Liver (tissue), 8 donors: ENCODE measurements at regions not wholly inside any gene's neighbourhood (a gene's known extent, or its start where the extent isn't known, plus 50 kb on each side); places are given as distances from the start of the nearest gene placed in this dataset.
A peak's percentile ranks its signal among the peaks of the same experiment; 100 is the strongest.

ENCODE experiments used
- DNase-seq: peaks from one replicate; pipeline ENCODE4 v3.0.0-alpha.2; 2017; ENCODE audit warnings: low spot score
- H3K27ac ChIP-seq, 2 donors: one replicate each; pipeline ENCODE4 v1.7.0; 2013; ENCODE audit warnings: inconsistent platforms in 2 of 2, low read length in 2 of 2, control low read depth in 1 of 2, low read depth in 1 of 2, mild to moderate bottlenecking in 1 of 2
- H3K27me3 ChIP-seq, 4 donors: one replicate each; pipeline versions ENCODE4 v1.6.1 to v1.7.0; 2013; ENCODE audit warnings: low read length in 3 of 4, inconsistent platforms in 1 of 4, mild to moderate bottlenecking in 1 of 4, moderate library complexity in 1 of 4; ENCODE audit not compliant: control insufficient read depth in 4 of 4, insufficient read depth in 4 of 4
- H3K36me3 ChIP-seq, 4 donors: one replicate each; pipeline versions ENCODE4 v1.6.1 to v1.7.0; 2013; ENCODE audit warnings: low read length in 3 of 4, mild to moderate bottlenecking in 3 of 4, low read depth in 1 of 4, moderate library complexity in 1 of 4; ENCODE audit not compliant: control insufficient read depth in 4 of 4, insufficient read depth in 3 of 4
- H3K4me1 ChIP-seq, 4 donors: one replicate each; pipeline versions ENCODE4 v1.6.1 to v1.7.0; 2013; ENCODE audit warnings: low read length in 3 of 4, mild to moderate bottlenecking in 3 of 4, moderate library complexity in 1 of 4; ENCODE audit not compliant: control insufficient read depth in 4 of 4, insufficient read depth in 4 of 4
- H3K4me3 ChIP-seq, 3 donors: one replicate each; pipeline versions ENCODE4 v1.6.1 to v1.7.0; 2013; ENCODE audit warnings: low read length in 3 of 3, control low read depth in 1 of 3, low read depth in 1 of 3, mild to moderate bottlenecking in 1 of 3
- H3K9ac ChIP-seq, 2 donors: one replicate each; pipeline ENCODE4 v1.7.0; 2013; ENCODE audit warnings: low read length in 2 of 2, mild to moderate bottlenecking in 2 of 2, moderate library complexity in 2 of 2, control low read depth in 1 of 2, low read depth in 1 of 2
- H3K9me3 ChIP-seq, 4 donors: one replicate each; pipeline versions ENCODE4 v1.6.1 to v1.7.0; 2013; ENCODE audit warnings: low read length in 3 of 4; ENCODE audit not compliant: control insufficient read depth in 4 of 4
- ATF3 ChIP-seq: IDR thresholded peaks from 2 replicates; pipeline ENCODE4 v1.6.1; 2016; ENCODE audit warnings: antibody characterized with exemption
- CTCF ChIP-seq: fragments of 150-350 bp; IDR thresholded peaks from 2 replicates; pipeline ENCODE4 v1.5.1; 2017; ENCODE audit warnings: improper control_type of control experiment, low read depth, low read length; ENCODE audit not compliant: missing input control
- FOXA1 ChIP-seq: IDR thresholded peaks from 2 replicates; pipeline ENCODE4 v1.6.1; 2016; ENCODE audit warnings: antibody characterized with exemption
- FOXA2 ChIP-seq: IDR thresholded peaks from 2 replicates; pipeline ENCODE4 v1.6.1; 2016; ENCODE audit warnings: antibody characterized with exemption
- GABPA ChIP-seq, 2 donors: IDR thresholded peaks in 1 of 2; conservative IDR thresholded peaks in 1 of 2; 2 replicates each; pipeline ENCODE4 v1.6.1; 2016; ENCODE audit warnings: antibody characterized with exemption in 2 of 2, mild to moderate bottlenecking in 1 of 2, moderate library complexity in 1 of 2
- HNF4A ChIP-seq, 2 donors: conservative IDR thresholded peaks; 2 replicates each; pipeline ENCODE4 v1.6.1; 2016; ENCODE audit warnings: antibody characterized with exemption in 2 of 2, mild to moderate bottlenecking in 2 of 2
- HNF4G ChIP-seq: IDR thresholded peaks from 2 replicates; pipeline ENCODE4 v1.6.1; 2016; ENCODE audit warnings: antibody characterized with exemption
- JUND ChIP-seq, 2 donors: IDR thresholded peaks; 2 replicates each; pipeline ENCODE4 v1.6.1; 2016; ENCODE audit warnings: antibody characterized with exemption in 2 of 2
- REST ChIP-seq: IDR thresholded peaks from 2 replicates; pipeline ENCODE4 v1.6.1; 2016; ENCODE audit warnings: antibody characterized with exemption, mild to moderate bottlenecking
- SP1 ChIP-seq: IDR thresholded peaks from 2 replicates; pipeline ENCODE4 v1.6.1; 2018; ENCODE audit warnings: antibody characterized with exemption, mild to moderate bottlenecking
- TAF1 ChIP-seq: conservative IDR thresholded peaks from 2 replicates; pipeline ENCODE4 v1.6.1; 2016; ENCODE audit warnings: antibody characterized with exemption, mild to moderate bottlenecking
- YY1 ChIP-seq: IDR thresholded peaks from 2 replicates; pipeline ENCODE4 v1.6.1; 2016; ENCODE audit warnings: antibody characterized with exemption, mild to moderate bottlenecking
- ZBTB33 ChIP-seq: IDR thresholded peaks from 2 replicates; pipeline ENCODE4 v1.6.1; 2016; ENCODE audit warnings: antibody characterized with exemption
- WGBS: extraction: QIAGEN DNeasy Blood & Tissue Kit; methylation state at CpG from one replicate; pipeline ENCODE4 v1.1.7; 2013; 5-methylcytosine and 5-hydroxymethylcytosine counted together
- donor health status: healthy.
- donor health status: healthy.
- donor health status: healthy.
- donor health status: healthy.
- donor health status: healthy.

GRCh38 chr2:120540719-120541552, 194.7 kb upstream of the GLI2 start:
- 72% methylated on average over 13 of the region's 13 CpGs for WGBS
- Histone ChIP-seq H3K4me1 (peaks cover 17 to 41% (median 28%) of the 10 kb centered on the region in 4 donors), H3K36me3 (no peaks in the 10 kb centered on the region)

GRCh38 chr2:120541553-120541932, 194.1 kb upstream of the GLI2 start:
- Histone ChIP-seq H3K9ac (no peak overlapping the region), H3K4me1 (peaks cover 16 to 36% (median 25%) of the 10 kb centered on the region in 4 donors), H3K27me3 (no peaks in the 10 kb centered on the region), H3K4me3 (no peak overlapping the region), H3K27ac (peak overlapping the region in 1 of 2 donors; percentile 74), H3K9me3 (no peaks in the 10 kb centered on the region), H3K36me3 (no peaks in the 10 kb centered on the region)
- 87% methylated on average over 7 of the region's 7 CpGs for WGBS
- DNase-seq = no peak
- TF ChIP-seq HNF4G = no peak
- TF ChIP-seq HNF4A (conservative IDR thresholded peaks at IDR 0.05) = no peak
- TF ChIP-seq SP1 = no peak
- no peak for TF ChIP-seq ZBTB33
- TF ChIP-seq FOXA2 = no peak
- no peak for TF ChIP-seq TAF1
- TF ChIP-seq YY1 = no peak

More at GRCh38 chr2:120540719-120541552, 194.7 kb upstream of the GLI2 start:
- H3K9ac ChIP-seq = no peak overlapping the region
- H3K9me3 ChIP-seq = no peaks in the 10 kb centered on the region
- no peak overlapping the region for H3K4me3 ChIP-seq
- no peaks in the 10 kb centered on the region for H3K27me3 ChIP-seq
- TF ChIP-seq YY1 = no peak
- no peak for TF ChIP-seq REST
- TF ChIP-seq FOXA1 = no peak
- TF ChIP-seq ATF3 = no peak
- no peak for TF ChIP-seq CTCF
- TF ChIP-seq HNF4G = no peak
- no peak for TF ChIP-seq GABPA (IDR thresholded peaks at IDR 0.05 in 1 of 2, conservative IDR thresholded peaks at IDR 0.05 in 1 of 2)
- TF ChIP-seq SP1 = no peak
- no peak for TF ChIP-seq JUND (IDR thresholded peaks at IDR 0.05)
- peak overlapping the region; percentile 0 to 75 for H3K27ac ChIP-seq
- DNase-seq = no peak
